HFF-Myc (cell line): ENCODE measurements at regions not wholly inside any gene's neighbourhood (a gene's known extent, or its start where the extent isn't known, plus 50 kb on each side); places are given as distances from the start of the nearest gene placed in this dataset.
"Not testable (repeated sequence)": the region's sequence is repeated elsewhere in the genome, so short reads cannot be mapped to it uniquely, and the experiment has no call there.

Source experiments
- DNase-seq: peaks from one replicate; pipeline ENCODE4 v3.0.0-alpha.2; 2011; ENCODE audit warnings: low read depth; ENCODE audit errors: extremely low read depth
- H3K4me3 ChIP-seq: replicated peaks from 2 replicates; pipeline ENCODE4 v1.5.1; 2011; ENCODE audit warnings: low read depth, mild to moderate bottlenecking, control low read depth, low read length
- TF ChIP-seq, protein P1 (sequence below): IDR thresholded peaks from 2 replicates; pipeline ENCODE4 v1.5.1; 2012; ENCODE audit warnings: mild to moderate bottlenecking, low read depth, low read length, control low read depth; ENCODE audit errors: missing control alignments

DNA sequence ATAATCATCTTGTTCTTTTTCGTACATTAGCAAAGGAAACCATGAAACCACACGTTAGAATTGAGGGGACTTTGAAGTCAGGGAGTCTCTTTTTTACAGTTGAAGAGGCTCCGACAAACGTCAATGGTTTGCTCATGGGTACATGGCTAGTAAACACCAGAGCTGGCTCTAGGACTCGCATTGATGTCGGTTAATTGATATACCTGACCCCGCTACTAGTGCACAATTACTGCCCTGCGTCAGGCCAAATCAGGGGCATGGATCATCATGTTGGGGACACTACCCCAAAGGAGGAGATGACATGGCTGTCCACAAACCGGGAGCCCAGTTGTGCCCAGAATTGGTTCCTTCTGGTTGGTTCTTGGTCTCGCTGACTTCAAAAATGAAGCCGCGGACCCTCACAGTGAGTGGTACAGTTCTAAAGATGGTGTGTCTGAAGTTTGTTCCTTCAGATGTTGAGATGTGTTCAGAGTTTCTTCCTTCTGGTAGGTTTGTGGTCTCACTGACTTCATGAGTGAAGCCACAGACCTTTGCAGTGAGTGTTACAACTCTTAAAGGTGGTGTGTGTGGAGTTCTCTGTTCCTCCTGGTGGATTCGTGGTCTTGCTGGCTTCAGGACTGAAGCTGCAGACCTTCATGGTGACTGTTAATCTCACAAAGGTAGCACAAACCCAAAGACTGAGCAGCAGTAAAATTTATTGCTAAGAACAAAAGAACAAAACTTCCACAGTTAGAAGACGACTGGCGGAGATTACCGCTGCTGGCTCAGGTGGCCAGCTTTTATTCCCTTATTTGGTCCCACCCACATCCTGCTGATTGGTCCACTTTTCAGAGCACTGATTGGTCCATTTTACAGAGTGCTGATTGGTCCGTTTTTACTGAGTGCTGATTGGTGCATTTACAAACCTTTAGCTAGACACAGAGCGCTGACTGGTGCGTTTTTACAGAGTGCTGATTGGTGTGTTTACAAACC is 126.9 kb upstream of the ERRFI1 start:
- TF ChIP-seq, protein P1, sequence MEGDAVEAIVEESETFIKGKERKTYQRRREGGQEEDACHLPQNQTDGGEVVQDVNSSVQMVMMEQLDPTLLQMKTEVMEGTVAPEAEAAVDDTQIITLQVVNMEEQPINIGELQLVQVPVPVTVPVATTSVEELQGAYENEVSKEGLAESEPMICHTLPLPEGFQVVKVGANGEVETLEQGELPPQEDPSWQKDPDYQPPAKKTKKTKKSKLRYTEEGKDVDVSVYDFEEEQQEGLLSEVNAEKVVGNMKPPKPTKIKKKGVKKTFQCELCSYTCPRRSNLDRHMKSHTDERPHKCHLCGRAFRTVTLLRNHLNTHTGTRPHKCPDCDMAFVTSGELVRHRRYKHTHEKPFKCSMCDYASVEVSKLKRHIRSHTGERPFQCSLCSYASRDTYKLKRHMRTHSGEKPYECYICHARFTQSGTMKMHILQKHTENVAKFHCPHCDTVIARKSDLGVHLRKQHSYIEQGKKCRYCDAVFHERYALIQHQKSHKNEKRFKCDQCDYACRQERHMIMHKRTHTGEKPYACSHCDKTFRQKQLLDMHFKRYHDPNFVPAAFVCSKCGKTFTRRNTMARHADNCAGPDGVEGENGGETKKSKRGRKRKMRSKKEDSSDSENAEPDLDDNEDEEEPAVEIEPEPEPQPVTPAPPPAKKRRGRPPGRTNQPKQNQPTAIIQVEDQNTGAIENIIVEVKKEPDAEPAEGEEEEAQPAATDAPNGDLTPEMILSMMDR, result no peak
- H3K4me3 ChIP-seq, result no peak overlapping the region
- DNase-seq, result no peak

DNA sequence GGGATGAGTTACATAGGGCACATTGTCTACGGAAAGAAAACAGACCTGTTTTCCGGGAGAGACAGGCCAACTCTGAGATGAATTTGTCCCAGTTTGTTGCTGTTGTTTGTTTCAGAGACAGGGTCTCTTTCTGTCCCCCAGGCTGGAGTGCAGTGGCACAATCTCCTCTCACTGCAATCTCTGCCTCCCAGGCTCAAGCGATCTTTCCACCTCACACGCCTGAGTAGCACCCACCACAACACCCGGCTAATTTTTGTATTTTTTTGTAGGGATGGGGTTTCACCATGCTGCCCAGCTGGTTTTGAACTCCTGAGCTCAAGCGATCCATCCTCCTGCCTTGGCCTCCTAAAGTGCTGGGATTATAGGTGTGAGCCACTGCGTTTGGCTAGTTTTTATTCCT is 125.5 kb upstream of the ERRFI1 start:
- no peak overlapping the region for H3K4me3 ChIP-seq
- DNase-seq, result no peak
- TF ChIP-seq, protein P1, result no peak

DNA sequence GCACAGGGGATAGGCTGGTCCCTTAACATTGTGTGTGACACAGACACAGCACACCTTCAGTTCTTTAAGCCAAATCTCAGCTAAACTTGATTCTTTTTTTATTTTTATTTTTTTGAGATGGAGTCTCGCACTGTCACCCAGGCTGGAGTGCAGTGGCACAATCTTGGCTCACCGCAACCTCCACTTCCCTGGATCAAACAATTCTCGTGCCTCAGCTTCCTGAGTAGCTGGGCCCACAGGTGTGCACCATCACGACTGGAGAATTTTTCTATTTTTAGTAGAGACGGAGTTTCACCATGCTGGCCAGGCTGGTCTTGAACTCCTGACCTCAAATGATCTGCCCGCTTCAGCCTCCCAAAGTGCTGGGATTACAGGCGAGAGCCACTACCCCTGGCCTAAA is 123.6 kb upstream of the ERRFI1 start:
- not testable (repeated sequence) for DNase-seq, H3K4me3 ChIP-seq

- no peak overlapping the region for H3K4me3 ChIP-seq
- TF ChIP-seq, protein P1, result no peak
- no peak for DNase-seq
Observed at GRCh38 chr1:8147956-8148355, 121.8 kb upstream of the ERRFI1 start.

DNA sequence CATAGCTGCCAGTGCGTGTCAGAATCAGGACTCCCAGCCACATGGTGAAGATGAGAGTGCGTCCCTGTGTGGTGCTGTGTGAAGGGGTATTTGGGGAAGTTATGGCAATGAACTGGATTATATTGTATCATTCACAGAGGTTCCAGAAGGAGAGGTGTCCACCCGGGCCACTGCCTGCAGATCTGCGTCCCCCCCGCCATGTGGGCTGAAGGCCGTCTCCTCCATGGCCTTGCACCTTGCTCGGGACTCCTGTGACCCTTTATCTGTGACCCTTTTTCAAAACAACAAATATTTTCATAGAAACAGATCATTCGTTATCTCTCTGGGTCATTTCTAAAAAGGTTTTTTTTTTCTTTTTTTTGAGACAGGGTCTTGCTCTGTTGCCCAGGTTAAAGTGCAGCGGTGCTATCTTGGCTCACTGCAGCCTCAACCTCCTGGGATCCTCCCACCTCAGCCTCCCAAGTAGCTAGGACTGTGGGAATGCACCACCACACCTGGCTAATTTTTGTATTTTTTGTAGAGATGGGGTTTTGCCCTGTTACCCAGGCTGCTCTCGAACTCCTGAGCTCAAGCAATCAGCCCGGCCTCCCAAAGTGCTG is 120.2 kb upstream of the ERRFI1 start:
- DNase-seq, result no peak
- TF ChIP-seq, protein P1, result no peak
- no peak overlapping the region for H3K4me3 ChIP-seq

- DNase-seq, result no peak
- TF ChIP-seq, protein P1, result no peak
- no peak overlapping the region for H3K4me3 ChIP-seq
Observed at GRCh38 chr1:8145545-8146202, 119.6 kb upstream of the ERRFI1 start.

DNA sequence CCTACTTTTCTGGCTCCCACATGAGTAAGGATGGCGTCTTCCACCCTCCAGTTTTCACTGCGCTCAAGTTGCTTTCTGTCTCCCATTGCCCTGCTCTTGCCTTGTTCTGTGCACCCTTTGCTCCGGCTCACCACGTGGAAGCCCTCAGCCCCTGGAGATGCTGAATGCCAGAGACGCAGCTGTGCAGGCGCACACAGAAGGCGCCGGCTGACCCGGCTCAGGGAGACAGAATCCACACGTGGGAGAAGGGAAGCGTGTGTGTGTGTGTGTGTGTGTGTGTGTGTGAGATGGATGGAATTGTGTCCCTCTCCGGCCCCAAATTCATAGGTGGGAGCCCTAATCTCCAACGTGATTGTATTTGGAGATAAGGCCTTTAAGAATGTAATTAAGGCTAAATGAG is 118.2 kb upstream of the ERRFI1 start:
- no peak overlapping the region for H3K4me3 ChIP-seq
- DNase-seq, result no peak
- TF ChIP-seq, protein P1, result no peak
